OCI-LY3 (cell line): ENCODE measurements at regions not wholly inside any gene's neighbourhood (a gene's known extent, or its start where the extent isn't known, plus 50 kb on each side); places are given as distances from the start of the nearest gene placed in this dataset.

ENCODE experiments used
- H2AFZ ChIP-seq: fragments of 200-600, 300-600 bp; shearing (Covaris generic); 2 replicates; pipeline ENCODE4 v1.6.0; 2014; ENCODE audit warnings: antibody characterized with exemption, low read depth, low read length
- H3K27ac ChIP-seq: fragments of 200-600, 300-600 bp; sonication (generic); 2 replicates; pipeline ENCODE4 v1.5.1; 2014; ENCODE audit warnings: mild to moderate bottlenecking, low read length, moderate library complexity, mixed read lengths
- H3K27me3 ChIP-seq: fragments of 200-600, 300-600 bp; sonication (generic); 2 replicates; pipeline ENCODE4 v1.6.1; 2014; ENCODE audit warnings: low read depth, low read length, mixed read lengths
- H3K36me3 ChIP-seq: fragments of 200-600, 300-600 bp; sonication (generic); replicated peaks from 2 replicates; pipeline ENCODE3; 2014; ENCODE audit warnings: low read depth, low read length, mixed read lengths
- H3K4me1 ChIP-seq: fragments of 300-600, 200-600 bp; sonication (generic); 2 replicates; pipeline ENCODE4 v1.6.1; 2014; ENCODE audit warnings: low read length, mixed read lengths
- H3K4me2 ChIP-seq: fragments of 200-600, 300-600 bp; sonication (generic); 2 replicates; pipeline ENCODE4 v1.6.1; 2014; ENCODE audit warnings: low read length, mixed read lengths
- H3K4me3 ChIP-seq: fragments of 300-600, 200-600 bp; sonication (generic); 2 replicates; pipeline ENCODE4 v1.5.1; 2014; ENCODE audit warnings: antibody characterized with exemption, mild to moderate bottlenecking, low read length, moderate library complexity
- H3K79me2 ChIP-seq: fragments of 300-600, 200-600 bp; shearing (Covaris generic); 2 replicates; pipeline ENCODE4 v1.6.1; 2014; ENCODE audit warnings: mild to moderate bottlenecking, low read length, mixed read lengths
- H3K9ac ChIP-seq: fragments of 300-600, 200-600 bp; shearing (Covaris generic); 2 replicates; pipeline ENCODE4 v1.6.0; 2014; ENCODE audit warnings: mild to moderate bottlenecking, low read length, moderate library complexity
- H3K9me3 ChIP-seq: fragments of 200-600, 300-600 bp; shearing (Covaris generic); 2 replicates; pipeline ENCODE4 v1.6.1; 2014; ENCODE audit warnings: low read length, mixed read lengths; ENCODE audit not compliant: insufficient read depth
- H4K20me1 ChIP-seq: fragments of 200-600, 300-600 bp; sonication (generic); 2 replicates; pipeline ENCODE4 v1.6.1; 2016; ENCODE audit warnings: low read length, mixed read lengths; ENCODE audit not compliant: insufficient read depth
- CTCF ChIP-seq: fragments of 200-600, 300-600 bp; sonication (generic); IDR thresholded peaks from 2 replicates; pipeline ENCODE4 v1.5.1; 2014; ENCODE audit warnings: antibody characterized with exemption, low read length, low read depth
- EZH2phosphoT487 ChIP-seq: fragments of 200-600 bp; shearing (Covaris generic); IDR thresholded peaks from 2 replicates; pipeline ENCODE4 v1.6.1; 2018; ENCODE audit warnings: antibody characterized with exemption, mixed run types, low read depth

GRCh38 chr17:6196355-6196754, 126.2 kb downstream of the WSCD1 start:
- H3K4me2 ChIP-seq: no peak overlapping the region
- H3K4me3 ChIP-seq: no peak overlapping the region
- no peak overlapping the region for H3K9ac ChIP-seq
- H2AFZ ChIP-seq: no peak overlapping the region
- no peaks in the 10 kb centered on the region for H3K79me2 ChIP-seq
- H3K27ac ChIP-seq: no peak overlapping the region
- H3K9me3 ChIP-seq: no peaks in the 10 kb centered on the region
- H3K4me1 ChIP-seq: no peaks in the 10 kb centered on the region
- TF ChIP-seq EZH2phosphoT487 (no peak), CTCF (no peak)
- H3K27me3 ChIP-seq: no peaks in the 10 kb centered on the region
- H4K20me1 ChIP-seq: no peaks in the 10 kb centered on the region
- no peaks in the 10 kb centered on the region for H3K36me3 ChIP-seq

- Histone ChIP-seq H3K27me3 (no peaks in the 10 kb centered on the region), H3K4me2 (no peak overlapping the region), H3K79me2 (no peaks in the 10 kb centered on the region), H3K9ac (no peak overlapping the region), H4K20me1 (no peaks in the 10 kb centered on the region), H3K9me3 (no peaks in the 10 kb centered on the region), H2AFZ (no peak overlapping the region), H3K4me1 (no peaks in the 10 kb centered on the region), H3K36me3 (no peaks in the 10 kb centered on the region), H3K4me3 (no peak overlapping the region), H3K27ac (no peak overlapping the region)
- no peak for TF ChIP-seq EZH2phosphoT487
- no peak for TF ChIP-seq CTCF
Measured at GRCh38 chr17:6195123-6195522, 124.9 kb downstream of the WSCD1 start.

- Histone ChIP-seq H3K4me3 (no peak overlapping the region), H4K20me1 (no peaks in the 10 kb centered on the region), H3K79me2 (no peaks in the 10 kb centered on the region), H3K9me3 (no peaks in the 10 kb centered on the region), H3K9ac (no peak overlapping the region), H3K4me1 (no peaks in the 10 kb centered on the region), H3K27ac (no peak overlapping the region), H3K36me3 (no peaks in the 10 kb centered on the region), H2AFZ (no peak overlapping the region), H3K4me2 (no peak overlapping the region), H3K27me3 (no peaks in the 10 kb centered on the region)
- no peak for TF ChIP-seq CTCF
- no peak for TF ChIP-seq EZH2phosphoT487
Measured at GRCh38 chr17:6191405-6192324, 121.5 kb downstream of the WSCD1 start.

GRCh38 chr17:6187836-6188235, 117.7 kb downstream of the WSCD1 start:
- Histone ChIP-seq H2AFZ (no peak overlapping the region), H3K9ac (no peak overlapping the region), H3K27ac (no peak overlapping the region), H3K27me3 (no peaks in the 10 kb centered on the region), H3K36me3 (no peaks in the 10 kb centered on the region), H3K4me1 (no peaks in the 10 kb centered on the region), H4K20me1 (no peaks in the 10 kb centered on the region), H3K9me3 (no peaks in the 10 kb centered on the region), H3K4me2 (no peak overlapping the region), H3K4me3 (no peak overlapping the region), H3K79me2 (no peaks in the 10 kb centered on the region)
- TF ChIP-seq EZH2phosphoT487 (no peak), CTCF (no peak)
